GM12878 (cell line): ENCODE measurements at regions not wholly inside any gene's neighbourhood (a gene's known extent, or its start where the extent isn't known, plus 50 kb on each side); places are given as distances from the start of the nearest gene placed in this dataset.

Source experiments
- ATAC-seq: fragments of 200-7000 bp; cut with Tn5 transposase; 3 replicates; pipeline ENCODE4 v1.9.1; 2020; ENCODE audit warnings: mild to moderate bottlenecking, moderate library complexity
- BruUV-seq: library from RNA; stranded (reverse); fragments of 400-500 nt; replicated peaks from 2 replicates; lab custom pipeline; 2021; lab: Mats Ljungman, UMichigan
- CTCF ChIA-PET: fragments of 300-600 bp; sonication (Branson Sonifier 250); formaldehyde crosslinking; extraction: SDS; loops from one replicate; lab custom pipeline; 2021; ENCODE audit warnings: inconsistent platforms; lab: Yijun Ruan, JAX
- POLR2A ChIA-PET: fragments of 350-600 bp; formaldehyde crosslinking; extraction: SDS; loops from one replicate; lab custom pipeline; 2021; ENCODE audit warnings: inconsistent platforms; lab: Charles Lee
- RAD21 ChIA-PET: fragments of 300-600 bp; sonication (Branson Sonifier 250); formaldehyde crosslinking; loops from one replicate; lab custom pipeline; 2023; ENCODE audit warnings: antibody characterized with exemption; ENCODE audit not compliant: unreplicated experiment; lab: Charles Lee
- SMC1A ChIA-PET: fragments of 300-600 bp; sonication (Branson Sonifier 250); formaldehyde crosslinking; loops from one replicate; lab custom pipeline; 2023; ENCODE audit not compliant: unreplicated experiment, uncharacterized antibody; lab: Charles Lee
- DNase-seq: peaks from one replicate; pipeline ENCODE4 v3.0.0-alpha.2; 2011; ENCODE audit warnings: low read depth, low spot score
- FAIRE-seq: peaks from 3 replicates; lab custom pipeline; 2011; peaks lifted over from hg19 to GRCh38; lab: Jason Lieb, UNC
- H2AFZ ChIP-seq: 2 replicates; pipeline ENCODE4 v1.6.0; 2011; ENCODE audit warnings: low read depth, low read length, control low read depth; ENCODE audit not compliant: control insufficient read depth
- H3K27ac ChIP-seq: 2 replicates; pipeline ENCODE4 v1.5.1; 2011; ENCODE audit warnings: control low read depth; ENCODE audit not compliant: control insufficient read depth, insufficient read depth
- H3K27me3 ChIP-seq, 2 experiments: replicated peaks in 1 of 2; 2 replicates each; pipeline versions ENCODE4 v1.6.0 to v1.6.1; 2011; ENCODE audit warnings: low read length in 1 of 2; ENCODE audit not compliant: control insufficient read depth in 2 of 2, insufficient read depth in 2 of 2
- H3K36me3 ChIP-seq, 2 experiments: 2 replicates each; pipeline ENCODE4 v1.5.1; 2011; ENCODE audit warnings: low read length in 1 of 2; ENCODE audit not compliant: control insufficient read depth in 2 of 2, insufficient read depth in 2 of 2
- H3K4me1 ChIP-seq: 2 replicates; pipeline ENCODE4 v1.6.1; 2011; ENCODE audit warnings: mild to moderate bottlenecking, low read length, moderate library complexity, mixed read lengths; ENCODE audit not compliant: control insufficient read depth, insufficient read depth
- H3K4me2 ChIP-seq: 2 replicates; pipeline ENCODE4 v1.6.0; 2011; ENCODE audit warnings: control low read depth; ENCODE audit not compliant: control insufficient read depth, insufficient read depth
- H3K4me3 ChIP-seq: fragments of 200-600 bp; sonication (generic); 2 replicates; pipeline ENCODE4 v1.5.1; 2016
- H3K79me2 ChIP-seq: 2 replicates; pipeline ENCODE4 v1.6.0; 2011; ENCODE audit warnings: low read length; ENCODE audit not compliant: control insufficient read depth, insufficient read depth
- H3K9ac ChIP-seq: 2 replicates; pipeline ENCODE4 v1.8.0; 2011; ENCODE audit warnings: low read length, control low read depth, mixed read lengths; ENCODE audit not compliant: control insufficient read depth, insufficient read depth
- H3K9me3 ChIP-seq: replicated peaks from 3 replicates; pipeline ENCODE4 v1.5.1; 2011; ENCODE audit warnings: mild to moderate bottlenecking, low read length; ENCODE audit not compliant: control insufficient read depth, insufficient read depth
- H4K20me1 ChIP-seq: 2 replicates; pipeline ENCODE4 v1.6.0; 2011; ENCODE audit not compliant: control insufficient read depth, insufficient read depth
- ATF2 ChIP-seq: IDR thresholded peaks from 2 replicates; pipeline ENCODE4 v1.6.1; 2012; ENCODE audit warnings: low read length, inconsistent platforms
- BCL11A ChIP-seq: IDR thresholded peaks from 2 replicates; pipeline ENCODE4 v1.6.1; 2011; ENCODE audit warnings: low read depth, low read length
- CHD2 ChIP-seq: IDR thresholded peaks from 2 replicates; pipeline ENCODE4 v1.6.1; 2011; ENCODE audit warnings: low read depth, low read length, improper control_type of control experiment, borderline replicate concordance
- CTCF ChIP-seq, 3 experiments: IDR thresholded peaks in 2 of 3; conservative IDR thresholded peaks in 1 of 3; 2 replicates each; pipeline ENCODE4 v1.5.1; 2011; ENCODE audit warnings: low read depth in 3 of 3, low read length in 3 of 3, mild to moderate bottlenecking in 3 of 3, control low read depth in 2 of 3, moderate library complexity in 2 of 3, inconsistent platforms in 1 of 3, mixed read lengths in 1 of 3; ENCODE audit not compliant: control insufficient read depth in 2 of 3, insufficient read depth in 1 of 3; ENCODE audit errors: extremely low read depth in 1 of 3
- MAX ChIP-seq: IDR thresholded peaks from 2 replicates; pipeline ENCODE4 v1.6.1; 2012; ENCODE audit warnings: low read depth, low read length, improper control_type of control experiment
- MXI1 ChIP-seq: fragments of 150-350 bp; IDR thresholded peaks from 2 replicates; pipeline ENCODE4 v1.6.1; 2011; ENCODE audit warnings: low read depth, mild to moderate bottlenecking, inconsistent platforms, low read length, improper control_type of control experiment
- SUZ12 ChIP-seq: fragments of 200-600 bp; sonication (generic); IDR thresholded peaks from one replicate; pipeline ENCODE4 v1.6.1; 2018; ENCODE audit warnings: antibody characterized with exemption, mild to moderate bottlenecking; ENCODE audit not compliant: unreplicated experiment
- TCF3 ChIP-seq: IDR thresholded peaks from 2 replicates; pipeline ENCODE4 v1.6.1; 2012; ENCODE audit warnings: low read depth, mild to moderate bottlenecking, low read length, borderline replicate concordance; ENCODE audit not compliant: insufficient read depth
- ZBED1 ChIP-seq: IDR thresholded peaks from 2 replicates; pipeline ENCODE4 v1.6.1; 2016; ENCODE audit warnings: borderline replicate concordance
- ZSCAN29 ChIP-seq: fragments of 450-650 bp; IDR thresholded peaks from 2 replicates; pipeline ENCODE4 v1.6.1; 2017; ENCODE audit warnings: mild to moderate bottlenecking, moderate library complexity
- WGBS: methylation state at CpG from one replicate; pipeline ENCODE4 v1.1.6; 2016; ENCODE audit warnings: low lambda C conversion rate; ENCODE audit not compliant: insufficient replicate concordance, insufficient coverage; ENCODE audit errors: missing lambda C conversion rate; 5-methylcytosine and 5-hydroxymethylcytosine counted together
- in situ Hi-C: fragments of 300-500 bp; cut with MboI; formaldehyde crosslinking; loops from 9 replicates; pipeline ENCODE4 v1.14.3; 2018; ENCODE audit warnings: mixed read lengths
- intact Hi-C: fragments of 100-400 bp; cut with micrococcal nuclease; formaldehyde crosslinking; loops from one replicate; pipeline ENCODE4 v1.14.2; 2022; ENCODE audit not compliant: unreplicated experiment

GRCh38 chr3:31420311-31420710 is 112.4 kb upstream of the STT3B start:
- Histone ChIP-seq H3K27ac (no peak overlapping the region), H4K20me1 (no peaks in the 10 kb centered on the region), H3K4me2 (no peak overlapping the region), H3K9ac (no peak overlapping the region), H3K36me3 (no peaks in the 10 kb centered on the region), H3K79me2 (no peaks in the 10 kb centered on the region), H2AFZ (no peak overlapping the region), H3K27me3 (no peaks in the 10 kb centered on the region), H3K9me3 (peaks cover 2% of the 10 kb centered on the region; the same call in 2 of the 3 replicates), H3K4me1 (peaks cover 6% of the 10 kb centered on the region; the same call in 1 of the 2 replicates), H3K4me3 (no peak overlapping the region)
- no peak for DNase-seq
- CTCF ChIA-PET: interaction anchor here (0.6 to 1.3 kb wide), 2 partner anchors 40 to 1070 kb away, joined by 3 to 4 read pairs; no protein-coding TSS in a partner anchor
- no peak for FAIRE-seq
- WGBS: 50% methylated on average over 4 of the region's 4 CpGs
- BruUV-seq: no TSS peak
- in situ Hi-C loops: no loop called here
- ATAC-seq: no peak
- RAD21 ChIA-PET: no interaction called here
- SMC1A ChIA-PET: interaction anchor here (1.0 to 2.5 kb wide), 5 partner anchors 11 to 116 kb away, joined by 3 to 6 read pairs (median 3); no protein-coding TSS in a partner anchor
- TF ChIP-seq CHD2: no peak
- TF ChIP-seq ZBED1: no peak
- TF ChIP-seq MXI1: no peak
- intact Hi-C loops: no loop called here
- POLR2A ChIA-PET: interaction anchor here (1.1 to 1.6 kb wide), 2 partner anchors 9 to 19 kb away, joined by 3 to 4 read pairs; no protein-coding TSS in a partner anchor

- in situ Hi-C loops (no loop called here), intact Hi-C loops (no loop called here)
- no peaks in the 10 kb centered on the region for H4K20me1 ChIP-seq
- H3K27me3 ChIP-seq: no peaks in the 10 kb centered on the region
- no TSS peak for BruUV-seq
- no peaks in the 10 kb centered on the region for H3K79me2 ChIP-seq
- DNase-seq (peak; percentile 50), FAIRE-seq (peak; percentile 47), ATAC-seq (peak; percentile 95)
- H3K9ac ChIP-seq: no peak overlapping the region
- peaks cover 6% of the 10 kb centered on the region; the same call in 1 of the 2 replicates for H3K4me1 ChIP-seq
- H3K4me2 ChIP-seq: peak overlapping the region; percentile 28
- H3K27ac ChIP-seq: peak overlapping the region; percentile 56
- 19% methylated on average over 2 of the region's 2 CpGs for WGBS
- H3K4me3 ChIP-seq: no peak overlapping the region
- H3K9me3 ChIP-seq: peaks cover 2% of the 10 kb centered on the region; the same call in 2 of the 3 replicates
- POLR2A ChIA-PET: interaction anchor here (0.6 to 1.6 kb wide), 4 partner anchors 10 to 1476 kb away, joined by 3 to 5 read pairs (median 4); partner anchors contain the start of gene STT3B
- CTCF ChIA-PET: interaction anchor here (0.6 to 2.0 kb wide), 4 partner anchors 38 to 436 kb away, joined by 3 to 7 read pairs (median 4); no protein-coding TSS in a partner anchor
- H2AFZ ChIP-seq: peak overlapping the region; percentile 71
- RAD21 ChIA-PET: interaction anchor here (1.0 to 1.2 kb wide), 2 partner anchors 40 to 111 kb away, joined by 3 to 4 read pairs; no protein-coding TSS in a partner anchor
- H3K36me3 ChIP-seq: no peaks in the 10 kb centered on the region
- SMC1A ChIA-PET: interaction anchor here (0.6 to 2.5 kb wide), 10 partner anchors 9 to 201 kb away, joined by 3 to 6 read pairs (median 3); no protein-coding TSS in a partner anchor
- TF ChIP-seq CTCF (IDR thresholded peaks at IDR 0.05 in 2 of 3, conservative IDR thresholded peaks at IDR 0.05 in 1 of 3; ENCODE audit: control insufficient read depth in 2 of 3, extremely low read depth in 1 of 3, insufficient read depth in 1 of 3, low read depth in 3 of 3, low read length in 3 of 3): no peak
- no peak for TF ChIP-seq TCF3
- TF ChIP-seq SUZ12: no peak
- TF ChIP-seq ATF2: 0 out of 2 replicates have a peak, but pooled peaks have one; percentile 30
- 0 out of 2 replicates have a peak, but pooled peaks have one; percentile 37 for TF ChIP-seq BCL11A
- no peak for TF ChIP-seq MAX
- TF ChIP-seq ZSCAN29: no peak
Observed at GRCh38 chr3:31421314-31422048, 111.2 kb upstream of the STT3B start.
